HepG2 (cell line): ENCODE measurements at regions not wholly inside any gene's neighbourhood (a gene's known extent, or its start where the extent isn't known, plus 50 kb on each side); places are given as distances from the start of the nearest gene placed in this dataset.
A peak's percentile ranks its signal among the peaks of the same experiment; 100 is the strongest.

ENCODE experiments used
- ATAC-seq: fragments of 200-7000 bp; cut with Tn5 transposase; 3 replicates; pipeline ENCODE4 v1.9.1; 2020; ENCODE audit warnings: mild to moderate bottlenecking, moderate library complexity
- BruUV-seq: library from RNA; stranded (reverse); fragments of 400-500 nt; replicated peaks from 2 replicates; lab custom pipeline; 2021; lab: Mats Ljungman, UMichigan
- CTCF ChIA-PET: fragments of 300-600 bp; formaldehyde crosslinking; extraction: SDS; loops from one replicate; lab custom pipeline; 2021; ENCODE audit warnings: low total read pairs, inconsistent platforms, low intra/inter-chr PET ratio; lab: Yijun Ruan, JAX
- POLR2A ChIA-PET: fragments of 350-600 bp; sonication (Branson Sonifier 250); formaldehyde crosslinking; loops from one replicate; lab custom pipeline; 2020; ENCODE audit warnings: antibody characterized with exemption, inconsistent platforms; lab: Yijun Ruan, JAX
- DNase-seq: peaks from one replicate; pipeline ENCODE4 v3.0.0-alpha.2; 2015; ENCODE audit warnings: low spot score
- FAIRE-seq: peaks from 3 replicates; lab custom pipeline; 2011; peaks lifted over from hg19 to GRCh38; lab: Jason Lieb, UNC
- H2AFZ ChIP-seq: one replicate; pipeline ENCODE4 v1.6.1; 2011; ENCODE audit warnings: low read length, inconsistent platforms
- H3K27ac ChIP-seq: fragments of 300-600 bp; 3 replicates; pipeline ENCODE4 v1.8.0; 2011; ENCODE audit warnings: mixed run types, mild to moderate bottlenecking, mixed read lengths, low read length, inconsistent platforms; ENCODE audit not compliant: insufficient read depth; ENCODE audit errors: extremely low read length
- H3K27me3 ChIP-seq, 2 experiments: fragments of 200-600 bp in 1 of 2; 2 replicates in 1 of 2; 3 replicates in 1 of 2; pipeline versions ENCODE4 v1.6.0 to v1.8.0; 2011; ENCODE audit warnings: low read length in 2 of 2, mild to moderate bottlenecking in 2 of 2, moderate library complexity in 2 of 2, inconsistent platforms in 1 of 2; ENCODE audit not compliant: insufficient read depth in 2 of 2, control insufficient read depth in 1 of 2
- H3K36me3 ChIP-seq, 2 experiments: fragments of 200-600 bp in 1 of 2; replicated peaks in 1 of 2; 2 replicates in 1 of 2; 3 replicates in 1 of 2; pipeline versions ENCODE4 v1.5.1 to v1.8.0; 2011; ENCODE audit warnings: low read length in 2 of 2, inconsistent platforms in 1 of 2; ENCODE audit not compliant: insufficient read depth in 2 of 2, control insufficient read depth in 1 of 2
- H3K4me1 ChIP-seq: 2 replicates; pipeline ENCODE4 v1.5.1; 2012; ENCODE audit warnings: low read length, inconsistent platforms; ENCODE audit not compliant: insufficient read depth
- H3K4me2 ChIP-seq: 2 replicates; pipeline ENCODE4 v1.6.0; 2011; ENCODE audit warnings: low read depth, low read length, inconsistent platforms
- H3K4me3 ChIP-seq, 3 experiments: fragments of 200-600 bp in 1 of 3; sonication (generic), shearing (Covaris generic) in 1 of 3; replicated peaks in 1 of 3; 2 replicates each; pipeline ENCODE4 v1.5.1; 2011 to 2016; ENCODE audit warnings: low read length in 3 of 3, inconsistent platforms in 2 of 3, low read depth in 2 of 3, mild to moderate bottlenecking in 2 of 3, control low read depth in 1 of 3, mixed read lengths in 1 of 3; ENCODE audit not compliant: insufficient read depth in 1 of 3
- H3K79me2 ChIP-seq: one replicate; pipeline ENCODE4 v1.6.1; 2011; ENCODE audit warnings: low read length, inconsistent platforms; ENCODE audit not compliant: insufficient read depth
- H3K9ac ChIP-seq: 2 replicates; pipeline ENCODE4 v1.6.0; 2011; ENCODE audit warnings: mild to moderate bottlenecking, low read depth, low read length, inconsistent platforms; ENCODE audit not compliant: insufficient read depth
- H3K9me3 ChIP-seq: 2 replicates; pipeline ENCODE4 v1.5.1; 2012; ENCODE audit warnings: mild to moderate bottlenecking, low read length
- H4K20me1 ChIP-seq: 2 replicates; pipeline ENCODE4 v1.6.0; 2011; ENCODE audit warnings: inconsistent platforms, mild to moderate bottlenecking, low read length, moderate library complexity; ENCODE audit not compliant: insufficient read depth
- ATF7 ChIP-seq, 2 experiments: fragments of 450-650 bp in 1 of 2; sonication (generic) in 1 of 2; formaldehyde crosslinking in 1 of 2; IDR thresholded peaks; 2 replicates each; pipeline versions ENCODE4 v1.4.0 to v1.6.1; 2016 to 2020; ENCODE audit warnings: antibody characterized with exemption in 1 of 2, mild to moderate bottlenecking in 1 of 2, missing genetic modification reagents in 1 of 2
- CREB1 ChIP-seq, 2 experiments: fragments of 450-650 bp in 1 of 2; IDR thresholded peaks; 2 replicates each; pipeline ENCODE4 v1.6.1; 2016 to 2017; ENCODE audit warnings: control low read depth in 1 of 2, mild to moderate bottlenecking in 1 of 2, missing compliant biosample characterization in 1 of 2, missing genetic modification characterization in 1 of 2
- MAFF ChIP-seq: IDR thresholded peaks from 2 replicates; pipeline ENCODE4 v1.6.1; 2011; ENCODE audit warnings: low read depth, low read length, improper control_type of control experiment
- MAFK ChIP-seq, 2 experiments: IDR thresholded peaks in 1 of 2; conservative IDR thresholded peaks in 1 of 2; 2 replicates each; pipeline ENCODE4 v1.6.1; 2011; ENCODE audit warnings: improper control_type of control experiment in 2 of 2, low read length in 2 of 2
- MLXIP ChIP-seq: sonication (generic); formaldehyde crosslinking; IDR thresholded peaks from 2 replicates; pipeline ENCODE4 v1.9.0; 2021; ENCODE audit warnings: missing genetic modification reagents, borderline replicate concordance
- SCMH1 ChIP-seq: sonication (generic); formaldehyde crosslinking; IDR thresholded peaks from 2 replicates; pipeline ENCODE4 v1.9.0; 2021; ENCODE audit warnings: missing genetic modification reagents, mild to moderate bottlenecking, borderline replicate concordance
- ZNF496 ChIP-seq: sonication (generic); formaldehyde crosslinking; IDR thresholded peaks from 2 replicates; pipeline ENCODE4 v1.8.1; 2023; ENCODE audit warnings: mild to moderate bottlenecking, moderate library complexity, missing genetic modification reagents; ENCODE audit not compliant: insufficient replicate concordance
- ZNF7 ChIP-seq: IDR thresholded peaks from 2 replicates; pipeline ENCODE4 v1.6.1; 2016; ENCODE audit warnings: missing biosample characterization, missing genetic modification reagents
- WGBS: methylation state at CpG from one replicate; pipeline ENCODE4 v1.1.6; 2017; ENCODE audit warnings: low lambda C conversion rate; 5-methylcytosine and 5-hydroxymethylcytosine counted together
- in situ Hi-C: cut with HindIII; loops from 2 replicates; pipeline ENCODE4 v1.10.0; 2017; ENCODE audit warnings: low pct_unique_long_range_greater_than_20kb; ENCODE audit not compliant: extremely low pct_ligation_motif_present
- intact Hi-C: fragments of 100-400 bp; cut with micrococcal nuclease; formaldehyde crosslinking; loops from one replicate; pipeline ENCODE4 v1.10.0; 2022; ENCODE audit not compliant: unreplicated experiment

DNA sequence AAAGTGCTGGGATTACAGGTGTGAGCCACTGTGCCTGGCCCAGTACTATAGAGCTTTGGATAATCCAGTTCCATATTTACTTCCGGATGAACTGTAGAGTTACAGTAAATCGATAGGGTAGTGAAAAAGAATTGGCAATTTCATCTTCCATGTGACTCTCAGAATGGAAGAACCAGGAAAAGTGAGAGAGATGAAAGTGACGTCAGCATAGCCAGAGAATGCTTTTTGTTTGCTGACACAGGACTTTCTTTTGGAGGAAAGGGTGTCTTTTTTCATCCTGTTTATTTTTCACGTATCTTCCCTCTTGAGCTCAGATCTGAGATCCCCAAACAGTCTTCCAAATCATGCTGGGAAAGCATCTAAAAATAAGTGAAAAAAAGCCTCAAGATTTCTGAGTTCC is 91.2 kb upstream of the KCNAB1 start:
- ChIA-PET CTCF (no interaction called here), POLR2A (no interaction called here)
- in situ Hi-C loops (no loop called here), intact Hi-C loops (no loop called here)
- Histone ChIP-seq H3K9ac (no peak overlapping the region), H2AFZ (no peak overlapping the region), H3K4me1 (no peaks in the 10 kb centered on the region), H3K36me3 (no peaks in the 10 kb centered on the region), H3K4me3 (no peak overlapping the region), H3K27me3 (peaks cover 0 to 8% of the 10 kb centered on the region in 2 experiments; a peak in 1 of 5 replicates), H3K79me2 (no peaks in the 10 kb centered on the region), H3K9me3 (no peaks in the 10 kb centered on the region), H3K27ac (no peak overlapping the region), H3K4me2 (no peak overlapping the region), H4K20me1 (no peaks in the 10 kb centered on the region)
- WGBS, result 33% methylated on average over 4 of the region's 4 CpGs
- ATAC-seq, result no peak
- peak; percentile 57 for TF ChIP-seq ATF7 (IDR thresholded peaks at IDR 0.05)
- TF ChIP-seq ATF7 (CRISPR knock-in tag; IDR thresholded peaks at IDR 0.05), result no peak
- TF ChIP-seq MLXIP (CRISPR knock-in tag), result no peak
- TF ChIP-seq ZNF496 (CRISPR knock-in tag), result no peak
- TF ChIP-seq MAFF, result peak; percentile 41; the same call in 1 of the 2 replicates
- TF ChIP-seq CREB1 (IDR thresholded peaks at IDR 0.05), result peak; percentile 88
- no peak for TF ChIP-seq CREB1 (CRISPR knock-in tag; IDR thresholded peaks at IDR 0.05)
- no peak for TF ChIP-seq ZNF7 (CRISPR knock-in tag)
- TF ChIP-seq MAFK (conservative IDR thresholded peaks at IDR 0.05 in 1 of 2, IDR thresholded peaks at IDR 0.05 in 1 of 2; ENCODE audit: low read length in 2 of 2), result peak in 1 of 2 experiments; percentile 55; a peak in 2 of 4 replicates
- no peak for TF ChIP-seq SCMH1 (CRISPR knock-in tag)
- no peak for DNase-seq
- BruUV-seq, result no TSS peak
- FAIRE-seq, result no peak
